Left renal pelvis (tissue), 4 donors: ENCODE measurements at regions not wholly inside any gene's neighbourhood (a gene's known extent, or its start where the extent isn't known, plus 50 kb on each side); places are given as distances from the start of the nearest gene placed in this dataset.

Experiments used
- DNase-seq, 4 donors: peaks; one replicate each; pipeline ENCODE4 v3.0.0-alpha.2; 2013; ENCODE audit warnings: low read depth in 4 of 4, low spot score in 3 of 4

DNA sequence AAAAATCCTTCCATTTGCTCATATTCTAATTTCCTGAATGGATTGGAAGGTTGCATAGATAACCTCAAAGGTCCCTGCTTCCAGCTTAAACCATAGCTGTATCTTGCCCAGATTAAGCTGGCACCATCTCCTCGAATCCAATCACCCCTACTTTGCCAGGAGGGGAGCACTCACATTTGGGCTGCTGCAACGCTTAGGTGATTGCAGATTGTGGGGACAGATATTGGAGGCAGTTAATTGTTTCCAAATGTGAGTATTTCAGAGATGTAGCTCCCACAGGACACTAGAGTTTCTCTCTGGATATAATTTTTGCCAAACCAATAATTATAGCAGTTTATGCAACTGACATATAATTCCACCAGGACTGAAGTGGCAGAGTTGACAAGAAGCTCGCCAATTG, 53.5 kb upstream of the ACSL1 start:
- DNase-seq, result no peak

GRCh38 chr4:184882276-184882675, 56.5 kb upstream of the ACSL1 start:
- no peak for DNase-seq

GRCh38 chr4:184883024-184883423, 57.3 kb upstream of the ACSL1 start:
- DNase-seq, result no peak

DNA sequence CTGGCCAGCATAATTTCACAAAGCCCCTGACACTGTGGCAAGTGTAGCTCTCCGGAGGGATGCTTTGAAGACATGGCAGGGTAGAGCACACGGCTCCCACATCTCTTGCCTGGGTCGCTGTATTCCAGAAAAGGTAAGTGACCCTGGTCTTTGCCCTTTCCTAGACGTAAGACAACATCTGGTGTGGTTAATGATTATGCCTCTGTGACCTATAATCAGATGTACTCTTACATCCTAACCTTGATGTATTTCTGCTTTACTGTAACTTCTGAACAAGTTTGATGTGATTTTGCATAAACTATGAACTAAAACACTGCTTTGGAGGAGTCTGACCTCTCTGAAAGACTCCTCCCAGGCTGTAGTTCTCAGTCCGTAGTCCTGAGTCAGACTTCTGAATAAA, 59.1 kb upstream of the ACSL1 start:
- no peak for DNase-seq

- DNase-seq, result no peak
Measured at GRCh38 chr4:184885602-184886001, 59.8 kb upstream of the ACSL1 start.

GRCh38 chr4:184887333-184887732, 61.6 kb upstream of the ACSL1 start:
- DNase-seq, result no peak

DNA sequence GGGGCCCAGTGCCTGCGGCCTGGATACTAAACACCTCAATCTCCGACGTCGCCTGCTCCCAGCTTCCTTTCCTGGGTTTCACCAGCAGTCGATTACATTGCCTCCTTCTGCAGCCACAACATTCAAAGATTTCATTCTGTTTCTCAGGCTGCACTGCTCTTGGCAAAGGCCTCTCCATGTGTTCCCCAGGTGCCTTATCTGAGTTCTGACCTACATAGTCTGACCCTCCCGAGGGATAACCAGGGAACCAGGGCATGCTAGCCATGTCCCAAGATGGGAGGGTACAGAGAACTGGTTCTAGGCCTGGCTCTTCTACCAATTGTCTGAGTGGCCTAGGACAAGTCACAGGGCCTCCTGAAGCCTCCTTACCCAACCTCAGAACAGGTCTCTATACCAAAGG, 62.2 kb upstream of the ACSL1 start:
- no peak for DNase-seq

DNA sequence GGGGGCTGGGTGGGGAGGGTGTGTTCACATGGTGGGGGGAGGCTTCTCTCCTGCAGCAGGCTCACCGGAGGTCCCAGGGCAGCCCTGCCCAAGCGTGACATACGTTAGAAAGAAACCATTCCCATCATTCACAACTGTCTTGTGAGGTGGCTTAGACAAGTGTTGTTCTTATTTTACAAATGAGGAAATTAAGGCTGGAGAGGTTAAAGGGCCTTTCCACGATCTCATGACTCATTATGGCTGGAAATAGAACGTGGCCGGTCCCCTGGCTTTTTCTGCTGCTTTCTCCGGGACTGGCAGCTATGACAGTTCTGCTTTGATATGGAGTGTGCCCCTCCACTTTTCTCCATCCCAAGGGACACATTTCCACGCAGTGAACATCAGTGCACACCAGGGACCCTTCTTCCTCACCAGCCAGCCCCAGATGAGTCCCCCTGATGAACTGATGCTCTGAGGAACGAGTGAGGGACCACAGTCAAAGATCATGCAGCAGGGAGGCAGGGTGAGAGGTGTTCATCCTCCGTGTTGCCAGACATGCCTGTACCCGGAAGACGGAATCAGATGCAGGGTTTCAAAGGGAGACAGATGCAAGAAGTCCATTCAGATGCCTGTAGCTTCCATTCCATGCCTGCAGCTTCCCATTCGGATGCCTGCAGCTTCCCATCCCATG, 64.0 kb upstream of the ACSL1 start:
- no peak for DNase-seq

- DNase-seq, result no peak
Measured at GRCh38 chr4:184890499-184890898, 64.7 kb upstream of the ACSL1 start.

DNA sequence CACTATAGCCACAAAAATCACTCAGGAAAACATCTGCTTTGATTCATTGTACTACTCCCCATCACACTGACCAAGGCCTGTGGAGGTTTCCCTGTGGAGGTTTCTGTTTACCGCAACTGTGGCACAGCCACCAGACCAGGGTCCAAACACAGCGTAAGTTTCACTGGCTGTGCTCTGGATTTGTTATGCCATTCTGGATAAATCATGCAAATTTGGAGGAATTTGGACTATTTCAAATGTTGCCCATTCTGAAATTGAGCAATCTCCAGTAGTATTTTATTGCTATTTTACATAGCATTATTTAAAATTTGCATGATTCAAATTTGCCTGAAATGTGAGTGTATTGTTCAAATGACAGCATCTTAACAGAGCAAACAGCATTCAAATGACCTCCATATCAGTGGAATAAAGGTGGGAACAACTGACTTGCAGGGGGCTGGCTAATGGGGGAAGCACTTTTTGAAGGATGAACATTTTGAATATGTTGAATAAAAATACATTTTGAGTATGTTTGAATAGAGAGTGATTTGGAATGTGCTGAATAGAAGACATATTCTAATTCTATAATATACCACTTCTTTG, 66.1 kb upstream of the ACSL1 start:
- DNase-seq, result no peak

GRCh38 chr4:184892999-184893398, 67.2 kb upstream of the ACSL1 start:
- no peak for DNase-seq

- no peak for DNase-seq
Measured at GRCh38 chr4:184893801-184894571, 68.2 kb upstream of the ACSL1 start.

- DNase-seq, result no peak
Measured at GRCh38 chr4:184895012-184895695, 69.4 kb upstream of the ACSL1 start.

DNA sequence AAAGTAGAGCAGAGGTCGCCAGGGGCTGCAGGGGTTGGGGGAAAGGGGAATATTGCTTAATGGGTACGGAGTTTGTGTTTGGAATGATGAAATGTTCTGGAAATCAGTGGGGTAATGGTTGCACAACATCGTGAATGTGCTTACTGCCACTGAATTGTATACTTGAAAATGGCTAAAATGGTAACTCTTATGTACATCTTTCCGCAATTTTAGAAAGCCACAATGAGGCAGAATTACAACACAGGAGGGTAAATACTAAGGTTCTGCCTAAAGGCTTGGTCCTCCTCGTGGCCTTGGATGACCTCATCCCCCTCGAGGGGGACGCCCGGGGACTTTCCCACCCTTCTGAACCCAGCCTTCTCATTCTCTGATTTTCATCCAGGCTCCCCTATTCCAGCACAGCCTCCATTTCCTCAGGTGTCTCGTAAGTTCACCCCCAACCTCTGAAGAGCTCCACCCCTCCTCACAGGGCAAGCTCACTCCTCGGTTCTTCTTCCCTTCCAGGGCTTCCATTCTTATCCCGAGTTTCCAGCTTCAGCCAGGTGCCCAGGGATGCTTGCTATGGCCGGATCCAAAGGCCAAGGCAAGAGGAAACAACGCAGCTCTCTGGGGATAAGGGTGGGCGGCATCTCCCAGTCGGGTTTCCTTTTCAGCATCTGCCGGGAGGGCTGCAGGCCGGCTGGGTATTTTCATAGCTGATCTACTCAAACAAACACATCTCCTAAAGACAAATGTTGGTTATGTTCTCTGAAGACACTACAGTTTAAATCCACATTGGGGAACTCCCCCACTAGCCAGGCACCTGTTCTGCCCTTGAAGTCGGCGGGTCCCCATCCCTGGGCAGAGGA, 71.3 kb upstream of the ACSL1 start:
- DNase-seq, result no peak

- DNase-seq, result no peak
Measured at GRCh38 chr4:184897895-184898294, 72.1 kb upstream of the ACSL1 start.

- no peak for DNase-seq
Measured at GRCh38 chr4:184898793-184899192, 73.0 kb upstream of the ACSL1 start.

DNA sequence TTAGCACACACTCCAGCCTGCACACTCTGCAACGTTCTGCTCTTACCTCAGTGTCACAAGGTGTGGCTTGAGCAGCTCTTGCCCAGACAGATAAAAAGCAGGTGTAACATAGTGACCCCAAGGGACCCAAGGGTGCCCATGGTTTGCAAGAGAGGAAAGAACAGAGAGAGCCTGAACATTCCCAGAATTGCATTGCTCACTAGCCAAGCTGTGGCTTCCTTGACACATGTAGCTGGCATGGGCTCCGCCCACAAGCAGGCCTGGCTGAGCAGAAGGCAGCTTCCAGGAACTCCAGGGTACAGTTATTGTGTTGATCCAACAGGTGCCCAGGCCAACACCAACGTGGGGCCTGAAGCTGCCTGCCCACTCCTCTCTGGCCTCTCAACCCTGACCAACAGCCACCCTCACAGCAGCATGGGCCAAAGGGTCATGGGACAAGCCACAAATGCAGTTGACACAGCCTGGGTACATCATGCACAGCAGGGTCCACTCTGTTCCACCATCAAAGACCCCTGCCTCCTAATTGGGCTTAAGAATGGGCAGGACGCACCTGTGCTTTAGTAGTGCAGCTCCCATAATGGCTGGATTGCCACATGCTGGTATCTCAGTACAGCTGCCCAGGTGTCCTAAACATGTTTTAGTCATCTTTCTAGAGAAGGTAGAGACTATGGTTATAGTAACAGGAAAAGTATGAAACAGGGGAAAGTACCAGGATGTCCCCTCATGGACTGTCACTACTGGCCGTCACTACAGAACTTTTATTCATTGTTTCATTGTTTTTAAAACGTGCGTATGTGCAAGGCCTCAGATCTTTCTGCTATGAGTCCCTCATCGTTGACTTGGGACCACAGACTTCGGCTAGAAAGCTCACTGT, 73.7 kb upstream of the ACSL1 start:
- DNase-seq, result no peak

- DNase-seq, result no peak
Measured at GRCh38 chr4:184900184-184900583, 74.4 kb upstream of the ACSL1 start.

DNA sequence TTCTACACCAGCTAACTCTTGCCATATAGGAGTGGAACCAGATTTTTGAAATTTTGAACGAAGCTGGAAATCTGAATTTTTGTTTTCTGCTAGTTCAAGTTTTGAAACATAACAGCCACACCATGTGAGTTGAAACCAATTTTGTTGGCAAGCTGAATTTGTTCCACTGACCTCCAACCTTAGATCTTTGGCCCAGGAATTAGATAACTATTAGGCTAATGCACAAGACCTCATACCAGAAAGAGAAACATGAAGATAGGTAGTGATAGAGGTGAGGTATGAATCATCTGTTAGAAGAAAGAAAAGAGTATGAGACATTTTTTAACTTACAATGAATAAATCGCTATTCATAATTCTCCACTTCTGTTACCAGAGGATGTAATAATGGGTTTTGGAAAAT, 76.8 kb upstream of the ACSL1 start:
- no peak for DNase-seq
